SK-N-MC (cell line): ENCODE measurements at regions not wholly inside any gene's neighbourhood (a gene's known extent, or its start where the extent isn't known, plus 50 kb on each side); places are given as distances from the start of the nearest gene placed in this dataset.
"Not testable (repeated sequence)": the region's sequence is repeated elsewhere in the genome, so short reads cannot be mapped to it uniquely, and the experiment has no call there.

ENCODE experiments used
- DNase-seq: peaks from one replicate; pipeline ENCODE4 v3.0.0-alpha.2; 2011; ENCODE audit warnings: low read depth, low spot score
- H3K27ac ChIP-seq: fragments of 200-600 bp; sonication (generic); 2 replicates; pipeline ENCODE4 v1.5.1; 2016; ENCODE audit warnings: mixed run types
- H3K36me3 ChIP-seq: fragments of 200-600 bp; sonication (generic); 2 replicates; pipeline ENCODE4 v1.6.1; 2017; ENCODE audit warnings: antibody characterized with exemption, low read length, mixed read lengths; ENCODE audit not compliant: insufficient read depth
- H3K4me3 ChIP-seq: fragments of 200-600 bp; sonication (generic); 2 replicates; pipeline ENCODE4 v1.5.1; 2016
- H3K9ac ChIP-seq: fragments of 200-600 bp; sonication (generic); 2 replicates; pipeline ENCODE4 v1.8.0; 2017; ENCODE audit warnings: mixed run types, mixed read lengths; ENCODE audit not compliant: insufficient read length
- H3K9me3 ChIP-seq: fragments of 200-600 bp; sonication (generic); 2 replicates; pipeline ENCODE4 v1.6.1; 2017; ENCODE audit warnings: low read depth, mild to moderate bottlenecking, antibody characterized with exemption, low read length, moderate library complexity, mixed read lengths
- EZH2 ChIP-seq: fragments of 200-600 bp; sonication (generic); IDR thresholded peaks from one replicate; pipeline ENCODE4 v1.6.1; 2017; ENCODE audit warnings: antibody characterized with exemption
- FOXP2 ChIP-seq: optimal IDR thresholded peaks from 2 replicates; pipeline ENCODE3; 2011; ENCODE audit warnings: mild to moderate bottlenecking, moderate library complexity; ENCODE audit not compliant: insufficient read depth; ENCODE audit errors: extremely low read length, control extremely low read depth
- POLR2AphosphoS5 ChIP-seq: IDR thresholded peaks from 2 replicates; pipeline ENCODE4 v1.6.1; 2012; ENCODE audit warnings: mild to moderate bottlenecking, low read depth, low read length, borderline replicate concordance

GRCh38 chr3:164370970-164371369 lies 707.3 kb downstream of the SI start:
- DNase-seq = no peak

GRCh38 chr3:164365242-164365641 lies 713.1 kb downstream of the SI start:
- no peaks in the 10 kb centered on the region for H3K36me3 ChIP-seq
- H3K9ac ChIP-seq = no peak overlapping the region
- no peak overlapping the region for H3K27ac ChIP-seq
- no peak overlapping the region for H3K4me3 ChIP-seq
- TF ChIP-seq POLR2AphosphoS5 (no peak), FOXP2 (no peak), EZH2 (no peak)
- DNase-seq = no peak
- H3K9me3 ChIP-seq = no peaks in the 10 kb centered on the region

More at GRCh38 chr3:164370970-164371369, 707.3 kb downstream of the SI start:
- Histone ChIP-seq H3K4me3 (no peak overlapping the region), H3K9me3 (no peaks in the 10 kb centered on the region), H3K9ac (no peak overlapping the region), H3K27ac (no peak overlapping the region), H3K36me3 (no peaks in the 10 kb centered on the region)
- TF ChIP-seq FOXP2 (no peak), POLR2AphosphoS5 (no peak), EZH2 (no peak)

- no peak for TF ChIP-seq POLR2AphosphoS5
- no peak for TF ChIP-seq EZH2
- no peak for TF ChIP-seq FOXP2
- Histone ChIP-seq H3K27ac (no peak overlapping the region), H3K9me3 (no peaks in the 10 kb centered on the region), H3K4me3 (no peak overlapping the region), H3K9ac (no peak overlapping the region), H3K36me3 (no peaks in the 10 kb centered on the region)
- no peak for DNase-seq
Measured at GRCh38 chr3:164364111-164364510, 714.2 kb downstream of the SI start.

GRCh38 chr3:164360738-164361406 lies 717.4 kb downstream of the SI start:
- no peak overlapping the region for H3K27ac ChIP-seq
- no peak overlapping the region for H3K4me3 ChIP-seq
- TF ChIP-seq FOXP2 (no peak), EZH2 (no peak), POLR2AphosphoS5 (no peak)
- no peak for DNase-seq
- H3K9me3 ChIP-seq = no peaks in the 10 kb centered on the region
- H3K9ac ChIP-seq = no peak overlapping the region
- H3K36me3 ChIP-seq = no peaks in the 10 kb centered on the region

GRCh38 chr3:164360078-164360578 lies 718.2 kb downstream of the SI start:
- H3K9ac ChIP-seq = no peak overlapping the region
- H3K36me3 ChIP-seq = no peaks in the 10 kb centered on the region
- H3K27ac ChIP-seq = no peak overlapping the region
- DNase-seq = no peak
- no peaks in the 10 kb centered on the region for H3K9me3 ChIP-seq
- H3K4me3 ChIP-seq = no peak overlapping the region
- TF ChIP-seq POLR2AphosphoS5 (no peak), EZH2 (no peak), FOXP2 (no peak)

GRCh38 chr3:164352991-164353390 lies 725.3 kb downstream of the SI start:
- H3K27ac ChIP-seq = no peak overlapping the region
- TF ChIP-seq EZH2 = no peak
- TF ChIP-seq POLR2AphosphoS5 = no peak
- no peak for TF ChIP-seq FOXP2
- H3K4me3 ChIP-seq = no peak overlapping the region
- no peak overlapping the region for H3K9ac ChIP-seq
- no peaks in the 10 kb centered on the region for H3K9me3 ChIP-seq
- H3K36me3 ChIP-seq = no peaks in the 10 kb centered on the region
- DNase-seq = no peak

- Histone ChIP-seq H3K4me3 (no peak overlapping the region), H3K9me3 (no peaks in the 10 kb centered on the region), H3K36me3 (no peaks in the 10 kb centered on the region), H3K27ac (no peak overlapping the region), H3K9ac (no peak overlapping the region)
- TF ChIP-seq POLR2AphosphoS5 (no peak), EZH2 (no peak), FOXP2 (no peak)
- no peak for DNase-seq
Measured at GRCh38 chr3:164351131-164351530, 727.2 kb downstream of the SI start.

GRCh38 chr3:164342206-164342605 lies 736.1 kb downstream of the SI start:
- DNase-seq, H3K9ac ChIP-seq, H3K27ac ChIP-seq, H3K4me3 ChIP-seq, H3K36me3 ChIP-seq, H3K9me3 ChIP-seq: not testable (repeated sequence)

- TF ChIP-seq EZH2 = no peak
- TF ChIP-seq POLR2AphosphoS5 = no peak
- TF ChIP-seq FOXP2 = no peak
- no peak for DNase-seq
- H3K36me3 ChIP-seq = no peaks in the 10 kb centered on the region
- H3K27ac ChIP-seq = no peak overlapping the region
- no peak overlapping the region for H3K4me3 ChIP-seq
- no peaks in the 10 kb centered on the region for H3K9me3 ChIP-seq
- no peak overlapping the region for H3K9ac ChIP-seq
Measured at GRCh38 chr3:164341086-164341485, 737.2 kb downstream of the SI start.
